ENCODE measurements at regions not wholly inside any gene's neighbourhood (a gene's known extent, or its start where the extent isn't known, plus 50 kb on each side); places are given as distances from the start of the nearest gene placed in this dataset.

DNA sequence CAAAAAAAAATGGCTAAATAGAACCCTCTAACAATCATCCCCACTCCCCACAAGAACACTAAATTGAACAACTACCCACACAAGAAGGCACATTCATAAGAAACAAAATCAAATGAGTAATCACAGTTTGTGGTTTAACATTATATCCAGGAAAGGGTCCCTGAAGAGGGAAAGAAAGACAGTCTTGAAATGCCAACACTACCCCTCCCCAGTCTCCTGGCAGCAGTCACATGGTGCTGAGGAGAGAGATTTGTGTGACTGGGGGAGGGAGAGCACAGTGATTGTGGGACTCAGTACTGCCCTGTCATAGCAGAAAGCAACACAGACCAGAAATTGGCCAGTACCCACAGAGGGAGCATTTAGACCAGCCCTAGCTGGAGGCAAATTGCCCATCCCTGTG lies 443.7 kb upstream of the BTBD3 start:
- TF ChIP-seq EP300 (IDR thresholded peaks at IDR 0.05) (no peak), CTCF (IDR thresholded peaks at IDR 0.05) (no peak)

All from sigmoid colon (tissue), 4 donors.